Parathyroid adenoma (tissue), 2 donors: ENCODE measurements at regions not wholly inside any gene's neighbourhood (a gene's known extent, or its start where the extent isn't known, plus 50 kb on each side); places are given as distances from the start of the nearest gene placed in this dataset.

Experiments used
- H2AFZ ChIP-seq: fragments of 300-600 bp; sonication (generic); one replicate; pipeline ENCODE4 v1.7.0; 2017; ENCODE audit warnings: antibody characterized with exemption, mild to moderate bottlenecking
- H3K27ac ChIP-seq: fragments of 300-600 bp; sonication (generic); one replicate; pipeline ENCODE4 v1.7.0; 2017
- H3K27me3 ChIP-seq: fragments of 300-600 bp; sonication (generic); one replicate; pipeline ENCODE4 v1.7.0; 2017; ENCODE audit warnings: low read length; ENCODE audit not compliant: control insufficient read depth, insufficient read depth
- H3K36me3 ChIP-seq: fragments of 300-600 bp; sonication (generic); one replicate; pipeline ENCODE4 v1.7.0; 2017; ENCODE audit warnings: low read length; ENCODE audit not compliant: control insufficient read depth, insufficient read depth
- H3K4me1 ChIP-seq: fragments of 300-600 bp; sonication (generic); one replicate; pipeline ENCODE4 v1.7.0; 2017; ENCODE audit warnings: control low read depth
- H3K4me2 ChIP-seq: fragments of 300-600 bp; sonication (generic); one replicate; pipeline ENCODE4 v1.7.0; 2017; ENCODE audit warnings: low read length
- H3K4me3 ChIP-seq: fragments of 300-600 bp; sonication (generic); one replicate; pipeline ENCODE4 v1.7.0; 2017; ENCODE audit warnings: low read depth, low read length
- H3K79me2 ChIP-seq: fragments of 300-600 bp; sonication (generic); one replicate; pipeline ENCODE4 v1.7.0; 2017; ENCODE audit warnings: control low read depth
- H3K9ac ChIP-seq: fragments of 300-600 bp; sonication (generic); one replicate; pipeline ENCODE4 v1.7.0; 2017; ENCODE audit warnings: mild to moderate bottlenecking
- H3K9me3 ChIP-seq: fragments of 300-600 bp; sonication (generic); one replicate; pipeline ENCODE4 v1.7.0; 2017; ENCODE audit warnings: low read length; ENCODE audit not compliant: control insufficient read depth
- TF ChIP-seq, protein P1 (sequence below): fragments of 300-600 bp; sonication (generic); IDR thresholded peaks from one replicate; pipeline ENCODE4 v1.7.0; 2017; ENCODE audit warnings: antibody characterized with exemption, mild to moderate bottlenecking
- donor health status: primary hyperparathyroidism.

GRCh38 chr5:117207088-117207668 lies 632.6 kb upstream of the SEMA6A start:
- Histone ChIP-seq H3K27me3 (no peaks in the 10 kb centered on the region), H3K9ac (no peak overlapping the region), H3K4me1 (no peaks in the 10 kb centered on the region), H3K9me3 (no peaks in the 10 kb centered on the region), H3K4me2 (no peak overlapping the region), H3K4me3 (no peak overlapping the region), H3K79me2 (no peaks in the 10 kb centered on the region), H3K27ac (no peak overlapping the region), H2AFZ (no peak overlapping the region), H3K36me3 (no peaks in the 10 kb centered on the region)
- TF ChIP-seq, protein P1, sequence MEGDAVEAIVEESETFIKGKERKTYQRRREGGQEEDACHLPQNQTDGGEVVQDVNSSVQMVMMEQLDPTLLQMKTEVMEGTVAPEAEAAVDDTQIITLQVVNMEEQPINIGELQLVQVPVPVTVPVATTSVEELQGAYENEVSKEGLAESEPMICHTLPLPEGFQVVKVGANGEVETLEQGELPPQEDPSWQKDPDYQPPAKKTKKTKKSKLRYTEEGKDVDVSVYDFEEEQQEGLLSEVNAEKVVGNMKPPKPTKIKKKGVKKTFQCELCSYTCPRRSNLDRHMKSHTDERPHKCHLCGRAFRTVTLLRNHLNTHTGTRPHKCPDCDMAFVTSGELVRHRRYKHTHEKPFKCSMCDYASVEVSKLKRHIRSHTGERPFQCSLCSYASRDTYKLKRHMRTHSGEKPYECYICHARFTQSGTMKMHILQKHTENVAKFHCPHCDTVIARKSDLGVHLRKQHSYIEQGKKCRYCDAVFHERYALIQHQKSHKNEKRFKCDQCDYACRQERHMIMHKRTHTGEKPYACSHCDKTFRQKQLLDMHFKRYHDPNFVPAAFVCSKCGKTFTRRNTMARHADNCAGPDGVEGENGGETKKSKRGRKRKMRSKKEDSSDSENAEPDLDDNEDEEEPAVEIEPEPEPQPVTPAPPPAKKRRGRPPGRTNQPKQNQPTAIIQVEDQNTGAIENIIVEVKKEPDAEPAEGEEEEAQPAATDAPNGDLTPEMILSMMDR: no peak

DNA sequence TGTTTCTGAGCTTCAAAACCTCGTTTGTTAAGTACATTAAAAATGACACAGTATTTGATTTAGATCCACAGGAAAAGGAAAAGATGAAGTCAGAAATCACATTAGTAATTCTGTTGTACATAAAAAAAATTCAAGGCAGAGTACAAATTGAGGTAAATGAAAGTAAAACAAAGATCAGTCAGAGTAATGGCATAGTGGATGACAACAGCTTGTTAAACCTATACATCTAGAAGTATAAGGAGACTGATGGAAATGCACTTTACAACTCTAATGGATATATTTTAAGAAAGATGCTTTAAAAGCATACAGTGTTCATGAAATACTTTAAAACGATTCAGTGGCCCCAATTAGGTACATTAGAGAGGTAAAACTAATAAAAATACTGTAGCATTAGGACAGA lies 631.3 kb upstream of the SEMA6A start:
- H3K4me3 ChIP-seq: no peak overlapping the region
- no peak overlapping the region for H3K27ac ChIP-seq
- no peaks in the 10 kb centered on the region for H3K9me3 ChIP-seq
- H2AFZ ChIP-seq: no peak overlapping the region
- no peaks in the 10 kb centered on the region for H3K4me1 ChIP-seq
- H3K79me2 ChIP-seq: no peaks in the 10 kb centered on the region
- TF ChIP-seq, protein P1: no peak
- H3K9ac ChIP-seq: no peak overlapping the region
- no peak overlapping the region for H3K4me2 ChIP-seq
- H3K27me3 ChIP-seq: no peaks in the 10 kb centered on the region
- H3K36me3 ChIP-seq: no peaks in the 10 kb centered on the region

GRCh38 chr5:117204926-117205869 lies 630.6 kb upstream of the SEMA6A start:
- Histone ChIP-seq H3K4me3 (no peak overlapping the region), H3K36me3 (no peaks in the 10 kb centered on the region), H2AFZ (peak overlapping the region; percentile 30), H3K9ac (no peak overlapping the region), H3K79me2 (no peaks in the 10 kb centered on the region), H3K27ac (no peak overlapping the region), H3K27me3 (no peaks in the 10 kb centered on the region), H3K9me3 (no peaks in the 10 kb centered on the region), H3K4me1 (no peaks in the 10 kb centered on the region), H3K4me2 (no peak overlapping the region)
- TF ChIP-seq, protein P1: no peak

GRCh38 chr5:117204404-117204803 lies 629.8 kb upstream of the SEMA6A start:
- TF ChIP-seq, protein P1: no peak

More at GRCh38 chr5:117204404-117204803, 629.8 kb upstream of the SEMA6A start:
- H3K4me3 ChIP-seq: no peak overlapping the region
- H3K27ac ChIP-seq: no peak overlapping the region
- no peaks in the 10 kb centered on the region for H3K27me3 ChIP-seq
- no peak overlapping the region for H3K4me2 ChIP-seq
- H2AFZ ChIP-seq: no peak overlapping the region
- H3K36me3 ChIP-seq: no peaks in the 10 kb centered on the region
- H3K79me2 ChIP-seq: no peaks in the 10 kb centered on the region
- H3K4me1 ChIP-seq: no peaks in the 10 kb centered on the region
- H3K9me3 ChIP-seq: no peaks in the 10 kb centered on the region
- no peak overlapping the region for H3K9ac ChIP-seq
